Neural progenitor cell (in vitro differentiated cells): ENCODE measurements at regions not wholly inside any gene's neighbourhood (a gene's known extent, or its start where the extent isn't known, plus 50 kb on each side); places are given as distances from the start of the nearest gene placed in this dataset.

Source experiments
- CTCF ChIP-seq: fragments of 200-600 bp; sonication (generic); IDR thresholded peaks from 2 replicates; pipeline ENCODE4 v1.5.1; 2017; ENCODE audit warnings: antibody characterized with exemption, mild to moderate bottlenecking
- EZH2phosphoT487 ChIP-seq: fragments of 200-600 bp; sonication (generic); IDR thresholded peaks from 2 replicates; pipeline ENCODE4 v1.6.1; 2017; ENCODE audit warnings: antibody characterized with exemption

DNA sequence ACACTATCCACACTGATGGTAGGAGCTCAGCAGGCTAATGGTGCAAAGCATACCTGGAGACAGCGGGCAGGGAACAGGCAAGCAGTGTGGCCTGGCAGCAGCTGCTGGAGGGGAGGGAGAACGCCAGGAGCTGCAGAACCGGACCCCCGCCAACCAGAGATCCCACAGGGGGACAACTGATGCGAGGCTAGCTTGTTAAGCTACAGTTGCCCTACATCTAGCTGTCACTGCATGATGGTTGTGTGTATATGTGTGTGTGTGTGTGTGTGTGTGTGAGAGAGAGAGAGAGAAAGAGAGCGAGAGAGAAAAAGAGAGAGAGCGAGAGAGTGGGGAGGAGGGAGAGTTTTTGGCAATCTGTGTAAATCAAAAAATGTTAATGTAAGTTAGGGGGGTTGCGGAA lies 69.7 kb upstream of the NHSL1 start:
- TF ChIP-seq CTCF, result no peak
- no peak for TF ChIP-seq EZH2phosphoT487
